NCI-H187 (cell line): ENCODE measurements at regions not wholly inside any gene's neighbourhood (a gene's known extent, or its start where the extent isn't known, plus 50 kb on each side); places are given as distances from the start of the nearest gene placed in this dataset.
"Not testable (repeated sequence)": the region's sequence is repeated elsewhere in the genome, so short reads cannot be mapped to it uniquely, and the experiment has no call there.

ENCODE experiments used
- DNase-seq, 2 experiments: peaks; one replicate each; lab custom pipeline; 2025; lab: John Stamatoyannopoulos, UW

GRCh38 chr5:174522480-174523260 lies 201.7 kb upstream of the MSX2 start:
- no peak for DNase-seq

GRCh38 chr5:174523311-174524071 lies 200.9 kb upstream of the MSX2 start:
- DNase-seq, result no peak

GRCh38 chr5:174524351-174524750 lies 200.0 kb upstream of the MSX2 start:
- no peak for DNase-seq

- DNase-seq, result no peak
Measured at GRCh38 chr5:174526177-174526576, 198.2 kb upstream of the MSX2 start.

GRCh38 chr5:174527916-174528540 lies 196.4 kb upstream of the MSX2 start:
- no peak for DNase-seq

- DNase-seq, result no peak
Measured at GRCh38 chr5:174528821-174529544, 195.4 kb upstream of the MSX2 start.

GRCh38 chr5:174529925-174530681 lies 194.3 kb upstream of the MSX2 start:
- no peak for DNase-seq

- peak; percentile 11 to 20 for DNase-seq
Measured at GRCh38 chr5:174531782-174532191, 192.6 kb upstream of the MSX2 start.

- peak in 1 of 2 experiments; percentile 9 for DNase-seq
Measured at GRCh38 chr5:174532455-174533453, 191.6 kb upstream of the MSX2 start.

GRCh38 chr5:174533751-174534241 lies 190.6 kb upstream of the MSX2 start:
- DNase-seq, result no peak

- DNase-seq, result no peak
Measured at GRCh38 chr5:174535669-174536068, 188.7 kb upstream of the MSX2 start.

GRCh38 chr5:174539823-174540222 lies 184.6 kb upstream of the MSX2 start:
- not testable (repeated sequence) for DNase-seq

GRCh38 chr5:174542037-174542436 lies 182.3 kb upstream of the MSX2 start:
- DNase-seq, result no peak

GRCh38 chr5:174542471-174542870 lies 181.9 kb upstream of the MSX2 start:
- DNase-seq, result no peak

- DNase-seq, result no peak
Measured at GRCh38 chr5:174545926-174546325, 178.5 kb upstream of the MSX2 start.

- no peak for DNase-seq
Measured at GRCh38 chr5:174547814-174548213, 176.6 kb upstream of the MSX2 start.

GRCh38 chr5:174549254-174549653 lies 175.1 kb upstream of the MSX2 start:
- no peak for DNase-seq

GRCh38 chr5:174550026-174550425 lies 174.4 kb upstream of the MSX2 start:
- DNase-seq, result no peak

- no peak for DNase-seq
Measured at GRCh38 chr5:174552428-174552827, 172.0 kb upstream of the MSX2 start.

- DNase-seq, result no peak
Measured at GRCh38 chr5:174553556-174553955, 170.8 kb upstream of the MSX2 start.
